Right hindlimb (tissue), 1 donor: ENCODE measurements at regions not wholly inside any gene's neighbourhood (a gene's known extent, or its start where the extent isn't known, plus 50 kb on each side); places are given as distances from the start of the nearest gene placed in this dataset.
A peak's percentile ranks its signal among the peaks of the same experiment; 100 is the strongest.

Source experiments
- DNase-seq: peaks from one replicate; pipeline ENCODE4 v3.0.0-alpha.2; 2018

- no peak for DNase-seq
Measured at GRCh38 chr2:12062053-12062395, 315.6 kb downstream of the LPIN1 start.

GRCh38 chr2:12063210-12063609 lies 316.8 kb downstream of the LPIN1 start:
- DNase-seq: no peak

- no peak for DNase-seq
Measured at GRCh38 chr2:12064153-12064552, 317.7 kb downstream of the LPIN1 start.

GRCh38 chr2:12066116-12066515 lies 319.7 kb downstream of the LPIN1 start:
- no peak for DNase-seq

GRCh38 chr2:12066986-12067385 lies 320.6 kb downstream of the LPIN1 start:
- DNase-seq: no peak

- DNase-seq: no peak
Measured at GRCh38 chr2:12068796-12069538, 322.5 kb downstream of the LPIN1 start.

- DNase-seq: no peak
Measured at GRCh38 chr2:12070153-12070552, 323.7 kb downstream of the LPIN1 start.

GRCh38 chr2:12070581-12070980 lies 324.1 kb downstream of the LPIN1 start:
- DNase-seq: no peak

GRCh38 chr2:12071318-12071717 lies 324.9 kb downstream of the LPIN1 start:
- no peak for DNase-seq

GRCh38 chr2:12073217-12073852 lies 326.9 kb downstream of the LPIN1 start:
- DNase-seq: no peak

GRCh38 chr2:12074126-12074844 lies 327.9 kb downstream of the LPIN1 start:
- no peak for DNase-seq

GRCh38 chr2:12074845-12075217 lies 328.4 kb downstream of the LPIN1 start:
- no peak for DNase-seq

- no peak for DNase-seq
Measured at GRCh38 chr2:12075603-12076002, 329.2 kb downstream of the LPIN1 start.

- peak; percentile 51 for DNase-seq
Measured at GRCh38 chr2:12076810-12077209, 330.4 kb downstream of the LPIN1 start.

- no peak for DNase-seq
Measured at GRCh38 chr2:12080360-12080759, 333.9 kb downstream of the LPIN1 start.

- no peak for DNase-seq
Measured at GRCh38 chr2:12081481-12082210, 335.2 kb downstream of the LPIN1 start.

- no peak for DNase-seq
Measured at GRCh38 chr2:12083081-12083581, 336.7 kb downstream of the LPIN1 start.

- DNase-seq: peak; percentile 35
Measured at GRCh38 chr2:12083713-12084419, 337.4 kb downstream of the LPIN1 start.

GRCh38 chr2:12087175-12087574 lies 340.7 kb downstream of the LPIN1 start:
- DNase-seq: no peak

- no peak for DNase-seq
Measured at GRCh38 chr2:12087671-12088380, 341.4 kb downstream of the LPIN1 start.

- DNase-seq: no peak
Measured at GRCh38 chr2:12089001-12089400, 342.6 kb downstream of the LPIN1 start.

- no peak for DNase-seq
Measured at GRCh38 chr2:12089496-12089895, 343.1 kb downstream of the LPIN1 start.
